Activated T-cell treated with anti-CD3 and anti-CD28 coated beads, Interleukin-2, amount 50 U/mL, for 4 hours (primary cell): ENCODE measurements at regions not wholly inside any gene's neighbourhood (a gene's known extent, or its start where the extent isn't known, plus 50 kb on each side); places are given as distances from the start of the nearest gene placed in this dataset.
"Not testable (repeated sequence)": the region's sequence is repeated elsewhere in the genome, so short reads cannot be mapped to it uniquely, and the experiment has no call there.

ENCODE experiments used
- ATAC-seq, 2 donors: fragments of 200-7000 bp; cut with Tn5 transposase; one replicate each; pipeline ENCODE4 v1.10.0; 2021
- DNase-seq: peaks from one replicate; pipeline ENCODE4 v3.0.0-alpha.2; 2020
- H3K27me3 Mint-ChIP-seq: one replicate; pipeline ENCODE4 v1.8.0; 2021; ENCODE audit warnings: low read depth, mixed read lengths
- H3K36me3 Mint-ChIP-seq: one replicate; pipeline ENCODE4 v1.8.0; 2022; ENCODE audit warnings: mixed read lengths; ENCODE audit not compliant: insufficient read depth
- H3K4me1 Mint-ChIP-seq: one replicate; pipeline ENCODE4 v1.8.0; 2021; ENCODE audit warnings: low read depth, mixed read lengths
- H3K4me3 Mint-ChIP-seq: one replicate; pipeline ENCODE4 v1.8.0; 2021; ENCODE audit warnings: mild to moderate bottlenecking, moderate library complexity, mixed read lengths
- H3K9me3 Mint-ChIP-seq: one replicate; pipeline ENCODE4 v1.8.0; 2021; ENCODE audit warnings: mixed read lengths

DNA sequence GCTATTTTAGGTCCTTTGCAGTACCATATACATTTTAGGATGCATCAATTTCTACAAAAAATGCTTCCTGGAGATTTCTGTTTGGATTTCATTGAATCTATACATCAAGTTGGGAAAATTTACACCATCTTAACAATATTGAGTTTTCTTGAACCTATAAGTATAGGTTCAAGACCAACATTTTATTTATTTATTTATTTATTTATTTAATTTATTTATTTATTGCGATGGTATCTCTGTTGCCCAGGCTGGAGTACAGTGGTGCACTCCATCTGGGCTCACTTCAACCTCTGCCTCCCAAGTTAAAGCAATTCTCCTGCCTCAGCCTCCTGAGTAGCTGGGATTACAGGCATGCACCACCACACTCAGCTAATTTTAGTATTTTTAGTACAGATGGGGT is 125.0 kb upstream of the HS3ST2 start:
- Mint-ChIP-seq H3K27me3 (peaks cover 6% of the 10 kb centered on the region), H3K36me3 (no peaks in the 10 kb centered on the region), H3K9me3 (peaks cover 9% of the 10 kb centered on the region), H3K4me3 (no peak overlapping the region), H3K4me1 (peaks cover 3% of the 10 kb centered on the region)
- ATAC-seq: no peak
- DNase-seq: no peak

GRCh38 chr16:22691335-22691734 is 122.6 kb upstream of the HS3ST2 start:
- DNase-seq (no peak), ATAC-seq (no peak)
- Mint-ChIP-seq H3K4me1 (no peaks in the 10 kb centered on the region), H3K27me3 (no peaks in the 10 kb centered on the region), H3K4me3 (no peak overlapping the region), H3K9me3 (peaks cover 5% of the 10 kb centered on the region), H3K36me3 (no peaks in the 10 kb centered on the region)

DNA sequence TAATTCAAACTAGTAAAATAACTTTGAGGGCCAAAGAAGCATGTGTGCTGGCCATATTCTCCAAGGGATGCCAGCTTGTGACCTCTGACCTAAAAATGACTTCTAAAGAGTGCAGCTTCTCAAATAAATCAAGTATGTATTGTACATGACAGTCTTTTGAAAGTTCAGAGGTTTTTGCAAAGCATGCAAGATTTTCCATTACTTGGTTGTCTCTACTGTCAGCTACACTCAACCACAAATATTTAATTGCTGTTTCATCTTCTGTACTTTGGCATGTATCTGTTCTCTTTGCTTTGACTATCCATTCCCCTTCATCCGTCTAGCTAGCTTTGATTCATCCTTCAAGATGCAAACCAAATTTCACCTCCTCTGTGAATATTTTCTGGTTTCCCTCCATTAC is 121.9 kb upstream of the HS3ST2 start:
- Mint-ChIP-seq H3K4me1 (no peaks in the 10 kb centered on the region), H3K36me3 (no peaks in the 10 kb centered on the region), H3K4me3 (no peak overlapping the region), H3K9me3 (peaks cover 2% of the 10 kb centered on the region), H3K27me3 (no peaks in the 10 kb centered on the region)
- ATAC-seq: no peak
- no peak for DNase-seq

DNA sequence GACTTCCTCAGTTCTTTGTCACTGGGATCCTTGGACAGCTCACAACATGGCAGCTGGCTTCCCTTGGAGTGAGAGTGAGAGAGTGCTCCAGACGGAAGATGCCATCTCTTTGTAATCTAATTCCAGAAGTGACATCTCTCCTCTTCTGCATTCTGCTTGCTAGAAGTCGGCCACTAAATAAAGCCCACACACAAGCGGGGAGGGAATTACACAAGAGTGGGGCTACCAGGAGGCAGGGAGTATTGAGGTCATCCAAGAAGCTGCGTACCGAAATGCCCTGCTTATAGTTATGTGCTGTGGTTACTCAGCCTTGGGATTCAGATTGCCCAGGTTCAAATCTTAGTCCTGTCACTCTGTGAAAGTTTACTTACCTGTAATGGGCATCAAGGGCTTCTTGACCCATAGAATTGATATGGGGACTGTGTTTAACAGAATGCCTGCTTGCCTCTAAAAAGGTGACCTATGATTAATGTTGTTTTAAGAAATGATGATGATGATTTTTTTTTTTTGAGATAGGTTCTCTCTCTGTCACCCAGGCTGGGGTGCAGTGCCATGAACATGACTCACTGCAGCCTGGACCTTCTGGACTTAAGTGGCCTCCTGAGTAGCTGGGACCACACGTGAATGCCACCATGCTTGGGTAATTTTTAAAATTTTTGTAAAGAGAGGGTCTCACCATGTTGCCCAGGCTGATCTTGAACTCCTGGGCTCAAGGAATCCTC is 120.9 kb upstream of the HS3ST2 start:
- Mint-ChIP-seq H3K4me1 (no peaks in the 10 kb centered on the region), H3K36me3 (no peaks in the 10 kb centered on the region), H3K9me3 (no peaks in the 10 kb centered on the region), H3K27me3 (no peaks in the 10 kb centered on the region), H3K4me3 (no peak overlapping the region)
- no peak for DNase-seq
- no peak for ATAC-seq

- ATAC-seq: no peak
- Mint-ChIP-seq H3K4me3 (no peak overlapping the region), H3K4me1 (no peaks in the 10 kb centered on the region), H3K36me3 (no peaks in the 10 kb centered on the region), H3K9me3 (no peaks in the 10 kb centered on the region), H3K27me3 (no peaks in the 10 kb centered on the region)
- no peak for DNase-seq
Measured at GRCh38 chr16:22693638-22694340, 120.2 kb upstream of the HS3ST2 start.

GRCh38 chr16:22694887-22695382 is 119.0 kb upstream of the HS3ST2 start:
- Mint-ChIP-seq H3K9me3 (no peaks in the 10 kb centered on the region), H3K4me1 (no peaks in the 10 kb centered on the region), H3K4me3 (no peak overlapping the region), H3K27me3 (no peaks in the 10 kb centered on the region), H3K36me3 (no peaks in the 10 kb centered on the region)
- ATAC-seq: no peak
- DNase-seq: no peak

- H3K4me1 Mint-ChIP-seq, H3K9me3 Mint-ChIP-seq, H3K4me3 Mint-ChIP-seq, ATAC-seq, H3K27me3 Mint-ChIP-seq, DNase-seq, H3K36me3 Mint-ChIP-seq: not testable (repeated sequence)
Measured at GRCh38 chr16:22695773-22696172, 118.2 kb upstream of the HS3ST2 start.

DNA sequence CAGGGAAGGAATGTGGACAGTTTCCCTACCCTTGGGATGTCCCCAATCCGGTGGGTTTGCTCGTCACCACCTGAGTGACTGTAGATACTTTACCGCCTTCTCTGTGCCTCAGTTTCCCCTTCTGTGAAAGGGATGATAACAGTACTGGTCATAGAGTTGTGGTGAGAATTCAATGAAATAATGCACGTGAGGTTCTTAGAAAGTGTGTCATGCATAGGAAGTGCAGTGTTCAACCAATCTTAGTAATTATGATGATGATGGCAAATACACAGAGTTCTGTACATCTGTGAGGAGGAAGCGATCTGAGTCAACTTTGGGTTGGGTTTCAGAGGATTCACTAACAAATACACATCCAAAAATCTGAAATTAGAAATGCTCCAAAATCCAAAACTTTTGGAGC is 114.6 kb upstream of the HS3ST2 start:
- H3K4me1 Mint-ChIP-seq: no peaks in the 10 kb centered on the region
- H3K27me3 Mint-ChIP-seq: peaks cover 8% of the 10 kb centered on the region
- no peaks in the 10 kb centered on the region for H3K36me3 Mint-ChIP-seq
- no peaks in the 10 kb centered on the region for H3K9me3 Mint-ChIP-seq
- ATAC-seq (no peak), DNase-seq (no peak)
- H3K4me3 Mint-ChIP-seq: no peak overlapping the region

DNA sequence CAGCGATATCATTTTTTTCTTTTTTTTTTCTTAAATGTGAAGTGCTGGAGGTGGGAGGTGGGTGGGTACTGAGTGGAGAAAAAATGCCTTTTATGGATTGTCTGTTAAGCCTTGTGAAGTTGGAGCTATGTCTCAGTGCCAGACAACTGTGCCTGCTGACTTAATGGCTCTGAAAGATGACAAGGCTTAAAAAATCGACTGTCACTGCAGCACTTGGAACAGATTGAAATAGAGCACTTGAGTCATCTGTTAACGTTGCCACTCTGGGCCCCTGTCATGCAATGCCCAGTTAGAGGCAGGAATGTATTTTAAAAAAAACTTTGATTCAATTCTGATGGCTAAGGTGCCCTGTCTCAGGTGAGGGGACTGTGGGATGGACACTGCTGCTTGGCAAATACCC is 108.2 kb upstream of the HS3ST2 start:
- no peaks in the 10 kb centered on the region for H3K4me1 Mint-ChIP-seq
- no peak overlapping the region for H3K4me3 Mint-ChIP-seq
- ATAC-seq: no peak
- peaks cover 2% of the 10 kb centered on the region for H3K9me3 Mint-ChIP-seq
- DNase-seq: no peak
- peaks cover 15% of the 10 kb centered on the region for H3K27me3 Mint-ChIP-seq
- no peaks in the 10 kb centered on the region for H3K36me3 Mint-ChIP-seq

GRCh38 chr16:22710326-22710725 is 103.6 kb upstream of the HS3ST2 start:
- Mint-ChIP-seq H3K4me3 (no peak overlapping the region), H3K27me3 (peaks cover 18% of the 10 kb centered on the region), H3K36me3 (peaks cover 2% of the 10 kb centered on the region), H3K4me1 (no peaks in the 10 kb centered on the region), H3K9me3 (peaks cover 25% of the 10 kb centered on the region)
- DNase-seq: no peak
- ATAC-seq: no peak

- no peaks in the 10 kb centered on the region for H3K4me1 Mint-ChIP-seq
- peaks cover 15% of the 10 kb centered on the region for H3K27me3 Mint-ChIP-seq
Measured at GRCh38 chr16:22711847-22712246, 102.1 kb upstream of the HS3ST2 start.

DNA sequence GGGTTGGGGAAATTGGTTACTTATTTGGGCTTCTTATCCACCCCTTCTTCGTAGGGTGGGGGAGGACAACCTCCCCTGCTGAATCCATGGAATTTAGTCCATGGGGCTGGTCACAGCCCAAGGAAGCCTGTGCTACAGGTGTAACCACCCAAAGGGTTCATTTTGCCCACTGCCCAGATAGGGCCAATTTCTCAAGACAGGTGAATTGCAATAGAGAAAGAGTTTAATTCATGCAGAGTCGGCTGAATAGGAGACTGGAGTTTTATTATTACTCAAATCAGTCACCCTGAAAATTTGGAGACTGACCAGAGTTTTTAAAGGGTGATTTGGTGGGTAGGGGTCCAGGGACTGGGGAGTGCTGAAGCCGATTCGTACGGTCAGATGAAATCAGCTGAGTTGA is 101.5 kb upstream of the HS3ST2 start:
- no peak for ATAC-seq
- Mint-ChIP-seq H3K27me3 (peaks cover 11% of the 10 kb centered on the region), H3K4me1 (no peaks in the 10 kb centered on the region), H3K9me3 (peaks cover 25% of the 10 kb centered on the region), H3K36me3 (peaks cover 2% of the 10 kb centered on the region), H3K4me3 (no peak overlapping the region)
- no peak for DNase-seq

More at GRCh38 chr16:22711847-22712246, 102.1 kb upstream of the HS3ST2 start:
- Mint-ChIP-seq H3K4me3 (no peak overlapping the region), H3K36me3 (peaks cover 2% of the 10 kb centered on the region), H3K9me3 (peaks cover 25% of the 10 kb centered on the region)
- ATAC-seq (no peak), DNase-seq (no peak)

- DNase-seq, H3K4me3 Mint-ChIP-seq, ATAC-seq, H3K4me1 Mint-ChIP-seq, H3K36me3 Mint-ChIP-seq, H3K9me3 Mint-ChIP-seq: not testable (repeated sequence)
- peaks cover 15% of the 10 kb centered on the region for H3K27me3 Mint-ChIP-seq
Measured at GRCh38 chr16:22718598-22718997, 95.4 kb upstream of the HS3ST2 start.

DNA sequence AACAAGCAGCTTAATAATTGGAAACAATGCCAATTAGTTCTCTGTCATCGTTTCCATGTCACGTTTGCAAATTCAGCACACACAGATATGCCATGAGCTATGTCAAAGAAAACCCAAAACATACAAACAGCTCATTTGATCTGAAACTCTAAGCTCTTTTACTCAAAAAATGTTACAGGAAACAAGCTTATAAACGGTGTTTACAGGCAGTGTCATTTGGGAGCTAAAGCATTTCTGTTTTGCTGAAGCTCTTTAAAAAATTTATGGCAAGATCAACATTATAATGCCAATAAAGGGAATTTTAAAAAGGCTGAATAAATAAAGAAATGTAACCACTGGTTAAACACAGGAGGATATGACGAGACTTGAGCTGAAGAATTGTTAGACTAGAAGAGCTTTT is 94.0 kb upstream of the HS3ST2 start:
- no peak for DNase-seq
- Mint-ChIP-seq H3K36me3 (no peaks in the 10 kb centered on the region), H3K9me3 (peaks cover 4% of the 10 kb centered on the region), H3K4me1 (no peaks in the 10 kb centered on the region), H3K4me3 (no peak overlapping the region), H3K27me3 (peaks cover 15% of the 10 kb centered on the region)
- no peak for ATAC-seq

GRCh38 chr16:22721511-22722100 is 92.4 kb upstream of the HS3ST2 start:
- Mint-ChIP-seq H3K9me3 (peaks cover 4% of the 10 kb centered on the region), H3K4me1 (no peaks in the 10 kb centered on the region), H3K4me3 (no peak overlapping the region), H3K27me3 (peaks cover 13% of the 10 kb centered on the region), H3K36me3 (no peaks in the 10 kb centered on the region)
- ATAC-seq: no peak
- DNase-seq: no peak
